ENCODE measurements at regions not wholly inside any gene's neighbourhood (a gene's known extent, or its start where the extent isn't known, plus 50 kb on each side); places are given as distances from the start of the nearest gene placed in this dataset.

GRCh38 chr13:74476365-74476764 is 342.2 kb upstream of the KLF12 start:
- TF ChIP-seq ZBTB7A (IDR thresholded peaks at IDR 0.05; ENCODE audit: low read depth) (no peak), EP300 (IDR thresholded peaks at IDR 0.05; ENCODE audit: borderline replicate concordance) (no peak), TCF12 (IDR thresholded peaks at IDR 0.05; ENCODE audit: low read depth) (no peak)

Measured in Ishikawa (cell line).